ENCODE measurements at regions not wholly inside any gene's neighbourhood (a gene's known extent, or its start where the extent isn't known, plus 50 kb on each side); places are given as distances from the start of the nearest gene placed in this dataset.

GRCh38 chr2:6771634-6772611 is 93.8 kb downstream of the CMPK2 start:
- TF ChIP-seq CTCF (IDR thresholded peaks at IDR 0.05) = no peak
- TF ChIP-seq ZFX (IDR thresholded peaks at IDR 0.05; ENCODE audit: borderline replicate concordance) = no peak

All from 22Rv1 (cell line).